ENCODE measurements at regions not wholly inside any gene's neighbourhood (a gene's known extent, or its start where the extent isn't known, plus 50 kb on each side); places are given as distances from the start of the nearest gene placed in this dataset.

DNA sequence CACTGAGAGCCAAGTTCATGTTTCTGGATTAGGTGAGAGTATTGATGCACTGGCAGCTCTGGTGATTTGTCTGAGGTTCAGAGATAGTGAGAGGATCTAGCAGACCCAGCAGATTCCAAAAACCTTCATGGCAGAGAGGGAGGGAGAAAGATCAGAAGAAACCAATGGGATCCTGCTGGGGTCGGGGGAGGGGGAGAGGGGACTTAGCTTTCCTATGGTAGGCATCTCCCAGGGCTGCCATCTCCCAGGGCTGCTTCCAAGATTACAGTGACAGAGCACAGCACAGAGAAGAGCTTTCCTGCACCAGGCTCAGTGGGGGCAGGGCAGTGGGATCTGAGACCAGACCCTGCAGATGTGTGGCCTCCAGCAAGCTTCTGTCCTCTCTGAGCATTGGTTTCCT lies 76.8 kb upstream of the GDF10 start:
- TF ChIP-seq, protein P1, sequence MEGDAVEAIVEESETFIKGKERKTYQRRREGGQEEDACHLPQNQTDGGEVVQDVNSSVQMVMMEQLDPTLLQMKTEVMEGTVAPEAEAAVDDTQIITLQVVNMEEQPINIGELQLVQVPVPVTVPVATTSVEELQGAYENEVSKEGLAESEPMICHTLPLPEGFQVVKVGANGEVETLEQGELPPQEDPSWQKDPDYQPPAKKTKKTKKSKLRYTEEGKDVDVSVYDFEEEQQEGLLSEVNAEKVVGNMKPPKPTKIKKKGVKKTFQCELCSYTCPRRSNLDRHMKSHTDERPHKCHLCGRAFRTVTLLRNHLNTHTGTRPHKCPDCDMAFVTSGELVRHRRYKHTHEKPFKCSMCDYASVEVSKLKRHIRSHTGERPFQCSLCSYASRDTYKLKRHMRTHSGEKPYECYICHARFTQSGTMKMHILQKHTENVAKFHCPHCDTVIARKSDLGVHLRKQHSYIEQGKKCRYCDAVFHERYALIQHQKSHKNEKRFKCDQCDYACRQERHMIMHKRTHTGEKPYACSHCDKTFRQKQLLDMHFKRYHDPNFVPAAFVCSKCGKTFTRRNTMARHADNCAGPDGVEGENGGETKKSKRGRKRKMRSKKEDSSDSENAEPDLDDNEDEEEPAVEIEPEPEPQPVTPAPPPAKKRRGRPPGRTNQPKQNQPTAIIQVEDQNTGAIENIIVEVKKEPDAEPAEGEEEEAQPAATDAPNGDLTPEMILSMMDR (conservative IDR thresholded peaks at IDR 0.05; ENCODE audit: low read length) = no peak
- TF ChIP-seq EZH2phosphoT487 (IDR thresholded peaks at IDR 0.05; ENCODE audit: borderline replicate concordance) = no peak

Data from Loucy (cell line).